Ramos (cell line): ENCODE measurements at regions not wholly inside any gene's neighbourhood (a gene's known extent, or its start where the extent isn't known, plus 50 kb on each side); places are given as distances from the start of the nearest gene placed in this dataset.

Source experiments
- in situ Hi-C: fragments of 300-500 bp; cut with MboI; formaldehyde crosslinking; loops from one replicate; pipeline ENCODE4 v1.14.3; 2022; ENCODE audit warnings: low sequenced_read_pairs; ENCODE audit not compliant: unreplicated experiment

- in situ Hi-C loops: no loop called here
These were observed 268.5 kb upstream of the FOXQ1 start for GRCh38 chr6:1043458-1043836.

- in situ Hi-C loops: no loop called here
These were observed 269.1 kb upstream of the FOXQ1 start for GRCh38 chr6:1042583-1043457.

- in situ Hi-C loops: no loop called here
These were observed 271.5 kb upstream of the FOXQ1 start for GRCh38 chr6:1040393-1040792.

GRCh38 chr6:1039746-1040145, 272.2 kb upstream of the FOXQ1 start:
- in situ Hi-C loops: no loop called here

- in situ Hi-C loops: no loop called here
These were observed 272.7 kb upstream of the FOXQ1 start for GRCh38 chr6:1039191-1039590.

- in situ Hi-C loops: no loop called here
These were observed 274.3 kb upstream of the FOXQ1 start for GRCh38 chr6:1037430-1038202.

GRCh38 chr6:1035401-1035800, 276.5 kb upstream of the FOXQ1 start:
- in situ Hi-C loops: no loop called here

GRCh38 chr6:1031720-1032119, 280.2 kb upstream of the FOXQ1 start:
- in situ Hi-C loops: no loop called here

- in situ Hi-C loops: no loop called here
These were observed 282.8 kb upstream of the FOXQ1 start for GRCh38 chr6:1029141-1029540.

- in situ Hi-C loops: no loop called here
These were observed 283.2 kb upstream of the FOXQ1 start for GRCh38 chr6:1028723-1029122.

GRCh38 chr6:1027795-1028569, 283.9 kb upstream of the FOXQ1 start:
- in situ Hi-C loops: no loop called here

GRCh38 chr6:1027109-1027794, 284.6 kb upstream of the FOXQ1 start:
- in situ Hi-C loops: no loop called here

- in situ Hi-C loops: no loop called here
These were observed 286.1 kb upstream of the FOXQ1 start for GRCh38 chr6:1025821-1026220.

GRCh38 chr6:1024587-1024986, 287.3 kb upstream of the FOXQ1 start:
- in situ Hi-C loops: no loop called here

- in situ Hi-C loops: no loop called here
These were observed 287.7 kb upstream of the FOXQ1 start for GRCh38 chr6:1024161-1024560.

- in situ Hi-C loops: no loop called here
These were observed 288.7 kb upstream of the FOXQ1 start for GRCh38 chr6:1023229-1023628.

- in situ Hi-C loops: no loop called here
These were observed 289.2 kb upstream of the FOXQ1 start for GRCh38 chr6:1022719-1023118.

- in situ Hi-C loops: no loop called here
These were observed 291.1 kb upstream of the FOXQ1 start for GRCh38 chr6:1020837-1021236.

GRCh38 chr6:1020133-1020532, 291.8 kb upstream of the FOXQ1 start:
- in situ Hi-C loops: no loop called here

- in situ Hi-C loops: no loop called here
These were observed 293.9 kb upstream of the FOXQ1 start for GRCh38 chr6:1018041-1018440.
